ENCODE measurements at regions not wholly inside any gene's neighbourhood (a gene's known extent, or its start where the extent isn't known, plus 50 kb on each side); places are given as distances from the start of the nearest gene placed in this dataset.

DNA sequence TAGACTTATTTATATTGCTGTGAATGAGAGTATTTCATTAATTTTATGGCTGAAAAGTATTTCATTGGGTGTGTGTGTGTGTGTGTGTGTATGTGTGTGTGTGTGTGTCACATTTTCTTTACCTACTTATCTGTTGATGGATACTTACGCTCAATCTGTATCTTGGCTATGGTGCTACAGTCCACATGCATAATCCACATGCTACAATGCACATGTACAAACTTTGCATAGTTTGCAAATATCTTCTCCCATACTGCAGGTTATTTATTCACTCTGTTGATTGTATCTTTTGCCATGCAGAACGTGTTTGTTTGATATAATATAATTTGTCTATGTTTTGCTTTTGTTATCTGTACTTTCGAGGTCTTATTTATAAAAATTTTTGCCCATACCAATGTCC lies 167.8 kb downstream of the RAB28 start:
- no peak for DNase-seq

DNA sequence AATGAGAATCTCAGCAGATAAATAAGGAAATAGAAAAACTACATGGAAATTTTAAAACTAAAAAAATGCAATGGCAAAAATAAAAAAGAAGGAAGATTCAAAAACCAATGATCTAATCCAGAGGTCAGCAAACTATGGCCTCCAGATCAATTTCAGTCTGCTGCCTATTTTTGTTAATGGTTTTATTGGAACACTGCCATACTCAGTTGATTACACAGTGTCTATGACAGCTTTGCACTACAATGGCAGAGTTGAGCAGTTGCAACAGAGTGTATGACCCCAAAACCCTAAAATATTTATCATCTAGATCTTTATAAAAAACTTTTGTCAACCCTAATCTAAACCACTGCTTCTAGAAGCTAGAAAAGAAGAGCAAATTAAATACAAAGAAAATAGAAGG lies 170.3 kb downstream of the RAB28 start:
- DNase-seq: no peak

DNA sequence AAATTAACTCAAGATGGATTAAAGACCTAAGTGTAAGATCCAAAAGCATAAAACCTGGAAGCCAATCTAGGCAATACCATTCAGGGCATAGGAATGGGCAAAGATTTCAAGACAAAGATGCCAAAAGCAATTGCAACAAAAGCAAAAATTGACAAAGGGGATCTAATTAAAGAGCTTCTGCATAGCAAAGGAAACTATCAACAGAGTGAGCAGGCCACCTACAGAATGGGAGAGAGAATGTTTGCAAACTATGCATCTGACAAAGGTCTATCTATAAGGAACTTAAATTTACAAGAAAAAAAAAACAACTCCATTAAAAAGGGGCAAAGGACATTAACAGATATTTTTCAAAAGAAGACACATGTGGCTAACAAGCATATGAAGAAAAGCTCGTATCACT lies 171.9 kb downstream of the RAB28 start:
- DNase-seq: no peak

DNA sequence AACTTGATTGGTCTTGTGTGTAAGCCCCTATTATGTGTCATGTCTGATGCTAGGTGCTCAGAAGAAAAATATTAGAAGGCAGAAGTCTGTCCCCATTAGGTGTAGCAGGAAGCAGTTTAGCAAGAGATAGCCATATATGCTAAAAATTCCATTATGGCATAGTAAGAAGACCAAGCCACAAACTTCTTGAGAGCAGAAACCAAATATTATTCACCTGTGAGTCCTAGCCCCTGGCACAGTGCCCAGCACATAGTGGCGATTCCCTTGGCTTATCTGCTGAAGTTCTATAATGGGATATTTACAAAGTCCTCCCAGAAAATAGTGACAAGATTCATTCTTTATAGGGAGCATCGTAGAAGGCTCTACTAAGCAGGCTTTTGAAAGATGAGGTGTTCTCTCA lies 174.4 kb downstream of the RAB28 start:
- no peak for DNase-seq

DNA sequence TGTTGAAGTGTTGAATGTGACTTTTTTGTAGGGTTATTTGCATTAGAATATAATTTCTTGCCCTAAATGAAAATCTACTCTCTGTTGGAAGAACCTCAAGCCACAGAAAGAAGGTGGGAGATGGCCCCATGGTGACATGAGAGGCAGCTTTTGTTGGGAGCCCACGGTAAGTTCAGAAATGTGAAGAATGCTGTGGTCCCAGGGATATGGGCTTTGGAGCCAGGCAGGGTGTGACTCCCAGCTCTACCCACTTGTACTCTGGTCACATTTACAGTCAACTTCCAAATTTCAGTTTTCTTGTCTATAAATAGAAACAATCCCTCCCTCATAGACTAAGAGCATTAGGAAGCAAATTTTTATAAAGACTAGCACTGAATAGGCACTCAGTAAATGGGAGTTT lies 177.8 kb downstream of the RAB28 start:
- no peak for DNase-seq

DNA sequence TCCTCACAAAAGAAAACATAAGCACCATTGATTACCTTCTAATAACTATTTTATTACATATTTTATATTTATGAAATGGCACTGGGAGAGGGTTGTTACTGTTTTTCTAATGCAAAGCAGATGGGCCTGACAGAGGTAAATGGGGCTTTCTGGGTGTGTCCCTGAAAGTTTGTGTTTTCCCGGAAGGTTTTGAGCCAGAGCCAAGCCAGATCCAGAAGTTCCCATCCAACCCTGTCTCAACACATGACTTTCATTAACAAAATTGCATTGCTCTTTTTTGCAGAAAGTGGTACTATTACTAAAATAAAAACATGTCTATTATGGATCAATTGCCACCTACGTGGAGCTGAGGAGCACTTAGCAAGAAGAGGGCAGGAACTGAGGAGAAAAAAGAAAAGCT lies 181.3 kb downstream of the RAB28 start:
- no peak for DNase-seq

DNA sequence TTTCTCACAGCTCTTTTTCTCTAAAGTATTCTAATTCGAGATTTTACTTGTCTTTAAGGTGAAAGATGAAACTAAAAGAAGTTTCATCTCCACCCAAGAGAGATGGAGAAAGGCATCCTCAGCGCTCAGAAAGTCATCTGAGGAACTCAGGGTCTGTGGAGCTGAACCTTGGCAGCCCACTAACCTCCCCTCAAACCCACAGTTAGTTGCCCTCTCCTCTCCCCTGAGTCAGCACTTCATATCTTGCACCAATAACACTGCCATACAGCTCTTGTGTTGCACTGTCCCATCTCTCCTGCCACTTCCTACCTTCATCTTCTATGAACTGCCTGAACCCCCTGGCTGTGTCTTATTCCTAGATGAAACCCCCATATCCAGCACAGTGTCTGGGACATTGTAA lies 184.8 kb downstream of the RAB28 start:
- DNase-seq: no peak

DNA sequence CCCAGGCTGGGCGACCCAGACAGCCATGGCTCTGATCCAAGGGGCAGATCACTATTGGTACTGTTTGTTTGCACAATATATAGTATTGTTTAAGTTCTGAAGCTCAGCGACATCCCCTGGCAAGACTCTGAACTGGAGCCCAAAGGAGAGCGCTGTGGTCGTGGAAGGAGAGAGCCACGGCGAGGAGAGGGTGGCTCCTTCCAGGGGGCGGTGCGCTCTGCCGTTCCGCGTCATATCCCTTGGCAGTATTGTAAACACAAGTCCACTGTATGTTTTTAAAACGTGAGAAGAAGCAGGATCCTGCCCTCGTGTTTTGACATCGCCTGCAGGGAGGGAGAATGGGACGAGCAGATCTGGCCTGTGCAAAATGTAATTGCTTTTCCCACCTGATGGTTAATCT lies 185.5 kb downstream of the RAB28 start:
- no peak for DNase-seq

DNA sequence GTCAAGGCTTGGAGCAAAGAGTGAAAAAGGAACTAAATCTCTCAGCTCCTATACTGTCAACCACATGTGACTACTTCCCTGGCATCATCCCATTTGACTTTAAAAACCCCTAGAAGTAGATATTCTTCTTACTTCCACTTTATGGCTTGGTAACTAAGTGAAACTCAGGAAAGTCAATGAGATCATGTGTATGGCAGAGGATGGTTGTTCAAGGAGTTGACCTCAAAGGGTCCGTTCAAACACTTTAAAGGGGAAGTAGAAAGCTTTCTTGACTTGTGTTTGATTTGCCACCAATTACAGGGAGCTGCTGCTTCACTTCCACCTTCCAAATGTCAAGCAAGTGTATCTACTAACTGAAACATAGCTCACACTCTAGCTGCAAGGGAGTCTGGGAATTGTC lies 187.2 kb downstream of the RAB28 start:
- no peak for DNase-seq

DNA sequence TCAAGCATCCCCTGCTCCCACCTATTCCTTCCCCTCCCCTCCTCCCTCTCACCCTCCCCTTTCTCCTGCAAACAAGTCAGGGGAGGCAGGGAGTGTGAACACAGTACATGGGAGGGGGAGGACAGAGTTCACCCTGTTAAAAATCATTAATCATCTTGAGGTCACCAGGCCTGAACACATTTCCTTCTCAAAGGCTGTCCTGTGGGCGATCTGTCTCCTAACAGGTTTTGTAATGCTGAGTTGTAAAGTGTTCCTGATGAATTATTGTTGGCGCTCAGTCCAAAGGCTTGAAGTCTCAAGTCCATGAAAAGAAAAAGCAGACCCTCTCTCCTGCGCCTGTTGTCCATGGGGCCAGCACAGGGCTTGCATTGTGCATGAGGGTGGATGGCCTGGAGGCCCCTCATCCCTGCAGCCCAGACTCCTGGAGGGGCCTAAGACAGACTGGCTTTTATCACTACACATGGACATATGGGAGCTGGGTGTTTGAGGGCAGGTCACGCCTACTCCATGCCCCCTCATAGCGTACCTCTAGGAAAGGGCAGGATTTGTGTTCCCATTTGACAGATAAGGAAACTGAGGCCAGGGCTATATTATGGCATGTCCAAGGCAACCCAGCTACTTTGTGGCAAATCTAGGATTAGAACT lies 189.1 kb downstream of the RAB28 start:
- DNase-seq: no peak

DNA sequence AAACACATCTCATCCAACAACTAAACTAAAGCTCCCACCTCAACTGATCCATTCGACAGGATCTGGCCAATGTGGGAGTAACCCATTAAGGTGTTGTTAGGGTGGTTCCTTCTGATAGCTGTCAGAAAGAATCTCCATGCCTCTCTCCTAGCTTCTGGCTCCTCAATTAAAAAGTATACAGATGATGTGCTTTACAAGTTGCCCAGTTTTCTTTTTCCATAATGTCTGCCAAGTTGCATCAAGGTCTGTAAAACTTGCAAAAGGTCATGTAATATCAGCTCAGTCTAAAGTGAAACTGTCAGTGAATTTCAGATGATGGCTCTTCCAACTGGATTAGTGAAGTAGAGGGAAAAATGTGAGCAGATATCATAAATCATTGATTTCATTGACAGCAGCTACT lies 191.8 kb downstream of the RAB28 start:
- DNase-seq: no peak

DNA sequence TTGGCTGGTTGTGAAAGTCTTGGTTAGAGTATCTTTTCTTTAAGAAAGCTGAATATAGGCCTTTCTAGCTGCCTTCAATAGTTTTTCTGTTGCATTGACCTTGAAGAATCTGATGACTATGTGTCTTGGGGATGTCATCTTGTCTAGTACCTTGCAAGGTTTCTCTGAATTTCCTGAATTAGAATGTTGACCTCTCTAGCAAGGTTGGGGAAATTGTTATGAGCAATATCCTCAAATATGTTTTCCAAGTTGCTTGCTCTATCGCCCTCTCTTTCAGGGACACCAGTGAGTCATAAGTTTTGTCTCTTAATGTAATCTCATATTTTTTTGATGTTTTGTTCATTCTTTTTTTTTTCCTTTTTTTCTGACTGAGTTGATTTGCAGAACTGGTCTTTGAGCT lies 194.7 kb downstream of the RAB28 start:
- no peak for DNase-seq

DNA sequence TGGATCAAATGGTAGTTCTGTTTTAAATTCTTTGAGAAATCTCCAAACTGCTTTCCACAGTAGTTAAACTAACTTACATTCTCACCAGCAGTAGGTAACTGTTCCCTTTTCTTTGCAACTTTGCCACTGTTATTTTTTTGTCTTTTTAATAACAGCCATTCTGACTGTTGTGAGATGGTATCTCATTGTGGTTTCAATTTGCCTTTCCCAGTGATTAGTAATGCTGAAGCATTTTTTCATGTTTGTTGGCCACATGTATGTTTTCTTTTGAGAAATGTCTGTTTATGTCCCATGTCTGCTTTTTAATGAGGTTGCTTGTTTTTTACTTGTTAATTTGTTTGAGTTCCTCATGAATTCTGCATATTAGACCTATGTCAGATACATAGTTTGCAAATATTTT lies 198.8 kb downstream of the RAB28 start:
- DNase-seq: no peak

DNA sequence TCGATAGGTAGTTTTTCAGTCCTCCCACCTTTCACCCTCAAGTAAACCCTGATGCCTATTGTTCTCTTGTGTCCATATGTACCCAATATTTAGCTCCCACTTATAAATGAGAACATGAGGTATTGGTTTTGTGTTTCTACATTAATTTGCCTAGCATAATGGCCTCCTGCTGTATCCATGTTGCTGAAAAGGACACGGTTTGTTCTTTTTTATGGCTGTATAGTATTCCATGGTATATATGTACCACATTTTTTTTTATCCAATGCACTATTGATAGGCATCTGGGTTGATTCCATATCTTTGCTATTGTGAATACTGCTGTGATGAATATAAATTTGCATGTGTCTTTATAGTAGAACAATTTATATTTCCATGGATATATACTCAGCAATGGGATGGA lies 199.2 kb downstream of the RAB28 start:
- no peak for DNase-seq

DNA sequence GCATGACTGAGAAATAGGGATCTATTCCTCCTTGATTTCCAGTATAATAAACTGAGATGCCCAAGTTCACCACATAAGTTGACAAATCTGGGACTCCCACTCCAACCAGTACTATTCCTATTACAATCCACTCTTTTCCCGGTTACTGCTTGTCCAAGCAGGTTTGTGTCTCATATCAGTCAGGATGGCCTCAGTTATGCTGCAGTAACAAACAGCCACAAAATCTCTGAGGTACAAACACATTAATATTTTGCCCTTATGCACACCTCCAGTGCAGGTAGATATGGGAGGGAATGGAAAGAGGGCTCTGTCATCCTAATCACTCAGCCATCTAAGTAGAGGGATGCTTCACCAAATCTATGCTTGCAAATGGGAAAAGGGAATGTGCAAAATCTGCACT lies 207.8 kb downstream of the RAB28 start:
- no peak for DNase-seq

DNA sequence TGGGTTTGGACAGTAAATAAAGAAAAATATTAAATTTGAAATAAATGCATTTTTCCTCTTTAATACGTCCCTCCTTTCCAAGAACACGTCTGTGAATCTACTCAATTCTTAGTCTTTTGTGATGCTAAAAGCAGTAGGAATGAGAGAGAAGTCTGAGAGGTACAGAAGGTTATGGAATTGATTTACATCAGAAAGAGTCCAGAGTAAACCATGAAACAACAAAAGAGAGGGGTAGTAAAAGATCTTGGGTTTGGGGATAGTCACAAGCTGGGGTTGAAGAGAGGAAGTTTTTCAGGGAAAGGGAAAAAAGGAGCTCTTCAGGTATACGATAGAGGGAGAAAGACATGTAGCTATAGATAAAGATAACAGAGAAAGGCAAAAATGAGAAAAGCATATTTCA lies 215.4 kb downstream of the RAB28 start:
- DNase-seq: no peak

DNA sequence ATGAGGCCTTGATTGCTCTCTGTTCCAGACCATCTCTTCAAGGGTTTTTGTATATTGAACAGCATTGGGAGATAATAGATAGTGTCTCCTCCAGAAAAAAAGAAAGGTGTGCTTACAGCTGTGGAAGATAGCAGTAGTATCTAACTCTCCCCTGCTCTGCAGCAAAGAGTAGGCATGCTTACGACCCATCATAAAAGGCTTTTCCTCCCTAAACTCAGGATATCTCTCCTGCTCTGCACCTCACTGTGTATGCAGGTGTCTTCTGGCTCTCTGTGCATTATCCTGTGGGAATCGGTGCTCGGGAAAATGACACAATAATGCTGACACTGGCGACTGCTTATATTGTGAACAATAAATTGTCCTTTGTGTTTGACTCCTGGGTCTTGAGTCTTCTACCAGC lies 216.0 kb downstream of the RAB28 start:
- DNase-seq: no peak

DNA sequence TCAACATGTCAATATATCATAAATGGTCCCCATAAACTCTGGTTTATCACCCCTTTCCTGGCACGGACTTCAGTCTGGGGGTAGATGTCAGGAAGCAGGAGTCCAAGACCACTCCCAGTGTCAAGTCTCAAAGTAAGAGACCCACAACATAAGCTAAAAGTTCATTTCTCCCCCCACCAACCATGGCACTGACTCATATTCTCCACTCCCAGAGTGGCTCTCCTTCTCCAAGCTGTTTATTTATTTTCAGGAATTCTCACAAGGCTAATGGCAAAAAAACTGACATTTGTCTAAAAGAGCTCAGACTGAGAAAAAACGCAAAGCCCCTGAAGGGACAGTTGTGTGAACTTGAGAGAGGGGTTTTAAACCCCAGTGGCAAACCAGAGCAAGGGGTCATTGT lies 217.0 kb downstream of the RAB28 start:
- DNase-seq: no peak

DNA sequence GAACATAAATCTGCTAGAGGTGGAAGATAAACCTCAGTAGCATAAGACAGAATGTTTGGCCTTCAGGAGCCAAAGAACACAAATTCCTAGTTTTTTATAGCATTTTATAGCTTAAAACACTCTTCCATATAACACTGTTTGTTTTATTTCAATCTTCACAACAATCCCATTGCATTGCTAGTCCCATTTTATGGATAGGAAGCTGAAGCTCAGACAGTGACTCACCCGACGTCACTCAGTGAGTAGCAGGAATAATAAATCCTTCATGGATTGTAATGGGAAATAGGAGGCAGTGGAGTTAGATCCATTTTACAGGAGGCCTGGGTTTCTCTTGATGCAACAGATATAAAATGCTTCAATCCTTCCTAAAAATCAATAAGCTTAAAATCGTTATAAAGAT lies 217.5 kb downstream of the RAB28 start:
- DNase-seq: no peak

DNA sequence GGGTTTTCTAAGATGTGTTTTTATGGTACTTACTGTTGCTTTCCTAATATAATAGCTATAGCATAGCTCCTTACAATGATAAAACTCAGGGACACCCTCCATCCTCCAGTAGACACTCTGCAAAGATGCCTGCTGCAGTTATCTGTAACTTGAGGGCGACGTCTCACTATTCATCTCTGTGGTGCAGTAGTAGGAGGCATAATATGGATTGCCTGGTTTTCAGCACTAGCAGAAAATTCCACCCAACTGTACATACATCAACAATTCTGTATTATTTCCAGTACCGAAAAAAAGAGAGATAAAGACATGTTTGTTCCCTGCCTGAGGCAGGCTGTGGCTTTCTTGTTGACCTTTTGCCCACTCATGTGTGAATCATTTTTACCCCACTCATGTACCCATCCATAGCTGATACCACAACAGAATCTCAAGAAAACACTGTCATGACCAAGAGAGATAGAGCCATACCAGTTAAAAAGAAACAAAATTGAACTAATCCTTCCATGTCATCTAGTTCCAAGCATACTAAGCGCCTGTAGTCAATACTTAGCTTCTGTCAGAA lies 220.1 kb downstream of the RAB28 start:
- DNase-seq: no peak

DNA sequence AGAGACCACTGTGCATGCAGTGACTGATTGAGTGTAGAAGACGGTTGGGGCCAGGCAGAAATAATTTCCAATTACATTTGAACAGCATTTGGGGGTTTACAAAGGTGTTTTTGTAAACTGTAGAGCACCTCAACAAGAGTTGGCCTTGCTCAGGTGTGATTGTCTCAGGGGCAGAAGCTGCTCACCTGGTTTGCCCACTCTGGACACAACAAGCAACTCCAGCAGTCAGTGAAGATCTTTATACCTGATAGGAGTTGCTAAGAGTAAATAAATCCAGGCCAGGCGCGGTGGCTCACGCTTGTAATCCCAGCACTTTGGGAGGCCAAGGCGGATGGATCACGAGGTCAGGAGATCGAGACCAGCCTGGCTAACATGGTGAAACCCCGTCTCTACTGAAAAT lies 221.3 kb downstream of the RAB28 start:
- DNase-seq: no peak

DNA sequence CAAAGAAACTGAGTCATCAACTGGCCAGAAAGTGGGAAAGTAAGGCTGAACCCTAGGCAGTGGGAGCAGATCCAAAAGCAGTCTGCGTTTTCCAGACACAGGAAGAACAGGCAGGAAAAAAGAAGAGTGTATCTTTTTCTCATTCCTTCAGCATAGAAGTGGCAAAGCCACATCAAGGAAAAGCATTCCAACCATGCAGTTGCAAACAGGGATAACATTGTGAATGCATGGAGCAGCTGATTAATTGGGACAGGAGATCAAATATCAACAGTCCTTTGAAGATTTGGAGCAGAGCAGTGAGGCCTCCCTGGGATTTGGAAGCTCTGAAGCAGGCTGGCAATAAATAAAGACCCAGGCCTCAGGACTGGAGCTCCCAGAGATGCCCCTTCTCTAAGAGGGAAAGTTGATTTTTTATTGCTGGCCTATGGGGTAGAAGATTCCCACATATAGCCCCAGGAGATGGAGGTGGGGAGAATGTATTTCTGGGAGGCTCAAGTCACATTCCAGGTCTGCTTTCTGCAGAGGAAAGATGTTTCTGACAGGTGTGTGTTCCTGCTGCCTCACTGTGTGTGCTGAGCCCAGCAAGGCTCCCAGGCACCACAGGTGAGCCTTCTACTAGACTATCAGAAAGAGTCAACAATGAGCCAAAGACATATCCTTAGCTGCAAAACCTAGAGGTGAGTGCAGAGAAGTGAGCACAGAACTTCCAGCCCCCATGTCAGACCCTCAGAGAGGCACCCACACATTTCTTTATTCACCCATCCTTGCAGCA lies 222.5 kb downstream of the RAB28 start:
- no peak for DNase-seq

DNA sequence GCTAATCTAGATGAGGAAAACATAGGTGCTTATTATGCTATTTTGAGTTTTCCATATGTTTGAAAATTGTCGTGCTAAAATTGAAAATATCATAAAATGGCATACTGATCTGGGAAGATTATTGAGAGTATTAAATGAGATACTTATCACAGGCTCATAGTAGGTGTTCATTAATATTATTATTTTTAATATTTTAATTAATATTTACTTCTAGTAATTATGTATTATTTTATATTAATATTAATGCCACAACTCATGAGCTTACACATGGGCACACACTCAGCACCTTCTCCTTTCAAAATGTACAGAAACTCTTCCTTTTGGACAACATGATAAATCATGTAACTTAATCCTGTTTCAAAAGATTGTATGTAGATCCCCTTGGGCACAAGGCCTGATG lies 223.6 kb downstream of the RAB28 start:
- no peak for DNase-seq

DNA sequence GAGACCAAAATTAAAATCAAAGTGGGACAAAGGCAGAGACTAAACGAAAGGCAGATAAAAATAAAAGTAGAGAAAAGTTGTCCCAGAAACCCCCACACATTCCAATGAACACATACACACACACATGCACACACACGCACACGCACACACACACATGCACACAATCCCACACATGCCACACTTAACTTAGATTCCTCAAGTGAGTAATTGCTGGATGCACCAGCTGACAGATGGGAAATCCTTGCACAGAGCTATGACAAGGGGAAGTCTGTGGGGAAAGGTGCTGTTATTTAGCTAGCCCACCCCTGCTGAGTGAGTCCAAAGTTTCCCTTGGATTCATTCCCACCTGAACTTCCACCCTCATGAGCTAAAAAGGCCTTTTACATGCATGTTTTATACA lies 233.9 kb downstream of the RAB28 start:
- no peak for DNase-seq
